Activated T-helper 2 cell treated with anti-CD3 and anti-CD28 coated beads, Interferon-gamma antibody, Interleukin-2, Interleukin-4, amounts not matched to agents 10 μg/mL and 5 μg/mL and 100 μg/mL, durations not matched to agents 14 hours and 24 hours and 36 hours (primary cell): ENCODE measurements at regions not wholly inside any gene's neighbourhood (a gene's known extent, or its start where the extent isn't known, plus 50 kb on each side); places are given as distances from the start of the nearest gene placed in this dataset.

Source experiments
- DNase-seq: peaks from one replicate; pipeline ENCODE4 v3.0.0; 2021; ENCODE audit warnings: low spot score
- H3K27ac Mint-ChIP-seq: one replicate; pipeline ENCODE4 v1.8.0; 2021; ENCODE audit warnings: mixed read lengths
- H3K27me3 Mint-ChIP-seq: one replicate; pipeline ENCODE4 v1.8.0; 2021; ENCODE audit warnings: low read depth, mixed read lengths
- H3K36me3 Mint-ChIP-seq: one replicate; pipeline ENCODE4 v1.8.0; 2021; ENCODE audit warnings: low read depth, mixed read lengths
- H3K4me1 Mint-ChIP-seq: one replicate; pipeline ENCODE4 v1.8.0; 2021; ENCODE audit warnings: low read depth, mixed read lengths
- H3K4me3 Mint-ChIP-seq: one replicate; pipeline ENCODE4 v1.8.0; 2021; ENCODE audit warnings: low read depth, mild to moderate bottlenecking, moderate library complexity, mixed read lengths
- H3K9me3 Mint-ChIP-seq: one replicate; pipeline ENCODE4 v1.8.0; 2021; ENCODE audit warnings: mixed read lengths
- intact Hi-C: fragments of 100-400 bp; cut with micrococcal nuclease; formaldehyde crosslinking; loops from one replicate; pipeline ENCODE4 v1.15.1; 2023

DNA sequence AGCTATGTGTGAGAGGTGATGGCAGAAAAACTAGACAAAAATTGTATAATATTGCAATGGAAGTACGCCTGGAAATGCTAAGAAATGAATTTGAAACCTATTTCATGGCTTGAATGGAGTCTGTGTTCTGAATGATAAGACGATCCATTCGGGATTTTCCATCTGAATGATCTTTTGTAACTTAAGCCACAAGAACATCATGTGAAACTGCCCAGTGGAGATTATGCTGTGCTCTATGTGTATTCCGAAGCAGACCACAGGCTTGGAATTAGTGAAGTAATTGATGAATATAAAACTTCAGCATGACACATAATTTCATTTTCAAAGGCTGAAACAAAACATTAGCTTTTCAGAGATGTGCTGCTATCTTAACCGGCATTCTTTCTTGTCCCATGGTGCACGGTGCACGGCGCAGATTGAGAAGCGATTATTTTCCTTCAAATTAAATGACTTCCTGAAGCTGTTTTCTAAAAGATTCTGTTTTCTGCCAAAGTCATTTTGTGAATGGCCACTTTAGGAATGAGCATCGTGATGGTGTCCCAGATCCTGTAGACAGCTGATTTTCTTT lies 652.9 kb downstream of the PLA2G4A start:
- no peaks in the 10 kb centered on the region for H3K36me3 Mint-ChIP-seq
- no peak overlapping the region for H3K27ac Mint-ChIP-seq
- H3K4me1 Mint-ChIP-seq, result no peaks in the 10 kb centered on the region
- intact Hi-C loops, result no loop called here
- no peaks in the 10 kb centered on the region for H3K9me3 Mint-ChIP-seq
- DNase-seq, result no peak
- H3K27me3 Mint-ChIP-seq, result no peaks in the 10 kb centered on the region
- no peak overlapping the region for H3K4me3 Mint-ChIP-seq

DNA sequence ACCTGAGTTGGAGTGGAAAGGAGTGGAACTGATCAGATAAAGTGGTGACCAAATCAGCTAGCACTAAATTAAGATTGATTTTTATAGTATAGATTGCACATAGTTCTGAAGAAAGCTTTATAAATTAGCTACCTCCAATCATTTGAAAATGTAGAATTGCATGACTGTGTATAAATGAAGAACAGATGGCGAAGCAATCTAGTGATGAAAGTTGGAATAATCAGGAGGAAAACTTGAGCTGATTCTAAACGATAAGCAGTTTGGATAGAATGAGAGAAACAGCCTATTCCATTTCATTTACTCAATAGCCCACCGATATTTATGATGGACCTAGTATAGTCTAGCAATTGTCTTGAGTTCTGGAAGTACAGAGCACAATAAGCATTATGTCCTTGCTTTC lies 661.5 kb downstream of the PLA2G4A start:
- Mint-ChIP-seq H3K27ac (no peak overlapping the region), H3K36me3 (no peaks in the 10 kb centered on the region), H3K27me3 (no peaks in the 10 kb centered on the region), H3K4me1 (no peaks in the 10 kb centered on the region), H3K9me3 (no peaks in the 10 kb centered on the region), H3K4me3 (no peak overlapping the region)
- no peak for DNase-seq
- intact Hi-C loops, result no loop called here

DNA sequence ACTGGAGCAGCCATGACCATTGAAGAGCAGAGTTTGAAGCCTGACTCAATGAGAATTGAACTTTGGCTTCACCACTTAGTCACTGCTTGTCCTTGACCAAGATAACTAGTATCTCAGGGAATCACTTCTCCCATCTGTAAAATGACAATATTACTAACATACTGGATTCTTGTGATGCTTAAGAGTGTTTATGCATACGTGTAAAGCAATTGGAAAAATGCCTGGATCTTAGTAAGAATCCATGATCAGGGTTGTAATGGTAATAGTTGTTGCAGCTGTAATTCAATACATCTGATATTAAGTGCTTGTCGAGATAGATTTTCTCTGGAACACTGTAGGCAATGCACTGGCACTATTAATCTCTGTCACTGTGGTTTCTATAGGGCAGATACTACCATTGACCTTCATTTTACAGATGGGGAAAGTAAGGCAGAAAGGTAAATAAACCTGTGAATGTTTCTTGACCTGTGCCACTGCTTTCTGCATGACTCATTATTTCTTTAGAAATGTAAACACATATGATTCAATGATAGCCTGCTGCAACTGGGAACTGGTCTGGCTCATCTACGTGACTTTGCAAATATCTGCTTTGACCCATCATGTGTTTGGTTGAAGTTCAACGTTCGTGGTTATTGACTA lies 662.5 kb downstream of the PLA2G4A start:
- H3K9me3 Mint-ChIP-seq, result no peaks in the 10 kb centered on the region
- no peak overlapping the region for H3K27ac Mint-ChIP-seq
- no peak overlapping the region for H3K4me3 Mint-ChIP-seq
- no peaks in the 10 kb centered on the region for H3K27me3 Mint-ChIP-seq
- no peaks in the 10 kb centered on the region for H3K4me1 Mint-ChIP-seq
- no peak for DNase-seq
- no peaks in the 10 kb centered on the region for H3K36me3 Mint-ChIP-seq
- intact Hi-C loops, result no loop called here

- no peak overlapping the region for H3K27ac Mint-ChIP-seq
- H3K27me3 Mint-ChIP-seq, result no peaks in the 10 kb centered on the region
- H3K9me3 Mint-ChIP-seq, result no peaks in the 10 kb centered on the region
- intact Hi-C loops, result no loop called here
- no peak overlapping the region for H3K4me3 Mint-ChIP-seq
- H3K4me1 Mint-ChIP-seq, result no peaks in the 10 kb centered on the region
- no peak for DNase-seq
- no peaks in the 10 kb centered on the region for H3K36me3 Mint-ChIP-seq
These were observed 669.3 kb downstream of the PLA2G4A start for GRCh38 chr1:187498028-187498427.

DNA sequence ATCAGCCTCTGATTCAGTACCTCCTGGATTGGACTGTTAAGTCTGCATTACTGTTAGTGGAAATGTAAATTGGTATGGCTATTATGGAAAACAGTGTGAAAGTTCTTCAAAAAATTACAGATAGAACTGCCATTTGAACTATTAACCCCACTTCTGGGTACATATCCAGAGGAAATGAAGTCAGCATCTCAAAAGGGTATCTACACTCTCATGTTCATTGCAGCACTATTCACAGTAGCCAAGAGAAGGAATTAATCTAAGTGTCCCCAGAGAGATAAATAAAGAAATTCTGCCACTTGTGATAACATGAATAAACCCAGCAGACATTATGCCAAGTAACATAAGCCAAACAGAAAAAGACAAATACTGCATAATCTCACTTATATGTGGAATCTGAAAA lies 676.0 kb downstream of the PLA2G4A start:
- Mint-ChIP-seq H3K27me3 (no peaks in the 10 kb centered on the region), H3K9me3 (peaks cover 3% of the 10 kb centered on the region)

DNA sequence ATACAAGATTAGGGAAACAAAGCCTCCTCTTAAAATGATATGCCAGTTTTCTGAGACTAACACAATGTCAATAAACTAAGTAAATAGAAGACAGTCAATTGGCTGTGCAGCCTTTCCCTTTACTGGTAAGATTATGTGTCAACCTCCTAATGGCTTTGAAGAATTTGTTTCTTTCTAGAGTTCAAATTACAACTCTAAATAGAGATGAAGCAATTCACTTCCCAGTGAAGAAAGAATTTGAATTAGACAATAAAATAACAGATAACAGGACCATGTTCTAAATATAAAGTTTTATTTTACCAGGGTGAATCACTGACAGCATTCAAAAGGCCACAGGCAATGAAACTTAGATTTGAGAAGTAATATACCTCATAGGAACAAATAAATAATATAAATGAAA lies 680.3 kb downstream of the PLA2G4A start:
- no peak for DNase-seq
- Mint-ChIP-seq H3K9me3 (peaks cover 3% of the 10 kb centered on the region), H3K27ac (no peak overlapping the region), H3K4me3 (no peak overlapping the region), H3K27me3 (no peaks in the 10 kb centered on the region), H3K4me1 (no peaks in the 10 kb centered on the region), H3K36me3 (no peaks in the 10 kb centered on the region)
- intact Hi-C loops, result no loop called here

More for the DNA sequence above, 676.0 kb downstream of the PLA2G4A start:
- Mint-ChIP-seq H3K27ac (no peak overlapping the region), H3K4me1 (no peaks in the 10 kb centered on the region), H3K36me3 (no peaks in the 10 kb centered on the region), H3K4me3 (no peak overlapping the region)
- intact Hi-C loops, result no loop called here
- DNase-seq, result no peak

GRCh38 chr1:187513190-187513589 lies 684.4 kb downstream of the PLA2G4A start:
- Mint-ChIP-seq H3K27ac (no peak overlapping the region), H3K4me1 (no peaks in the 10 kb centered on the region), H3K9me3 (peaks cover 9% of the 10 kb centered on the region), H3K27me3 (no peaks in the 10 kb centered on the region), H3K36me3 (no peaks in the 10 kb centered on the region), H3K4me3 (no peak overlapping the region)
- intact Hi-C loops, result no loop called here
- DNase-seq, result no peak

DNA sequence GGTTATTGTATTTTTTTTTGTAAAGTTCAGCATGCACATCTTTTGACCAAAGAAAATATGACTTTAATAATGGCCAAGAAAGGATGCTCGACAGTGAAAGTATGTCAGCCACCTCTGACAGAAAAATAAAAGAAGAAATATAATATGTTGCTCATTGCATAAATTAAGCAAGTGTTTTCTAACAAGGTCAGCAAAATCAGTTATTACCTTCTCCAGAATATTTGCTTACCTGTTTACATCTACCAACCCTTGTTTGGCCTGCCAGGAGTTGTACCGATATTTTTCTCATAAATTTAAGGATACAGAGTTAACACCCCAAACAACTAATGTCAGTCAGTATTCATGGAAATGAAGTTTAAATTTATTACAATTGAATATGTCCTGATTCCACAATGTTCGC lies 685.4 kb downstream of the PLA2G4A start:
- intact Hi-C loops, result no loop called here
- Mint-ChIP-seq H3K36me3 (no peaks in the 10 kb centered on the region), H3K4me1 (no peaks in the 10 kb centered on the region), H3K27me3 (no peaks in the 10 kb centered on the region), H3K27ac (no peak overlapping the region), H3K4me3 (no peak overlapping the region), H3K9me3 (peaks cover 9% of the 10 kb centered on the region)
- DNase-seq, result no peak

- intact Hi-C loops, result no loop called here
- Mint-ChIP-seq H3K27me3 (no peaks in the 10 kb centered on the region), H3K27ac (no peak overlapping the region), H3K4me3 (no peak overlapping the region), H3K36me3 (no peaks in the 10 kb centered on the region), H3K4me1 (no peaks in the 10 kb centered on the region), H3K9me3 (peaks cover 9% of the 10 kb centered on the region)
- DNase-seq, result no peak
These were observed 688.1 kb downstream of the PLA2G4A start for GRCh38 chr1:187516874-187517273.

- no peak overlapping the region for H3K27ac Mint-ChIP-seq
- intact Hi-C loops, result no loop called here
- no peak for DNase-seq
These were observed 688.8 kb downstream of the PLA2G4A start for GRCh38 chr1:187517546-187517945.

GRCh38 chr1:187527346-187527745 lies 698.6 kb downstream of the PLA2G4A start:
- Mint-ChIP-seq H3K9me3 (peaks cover 6% of the 10 kb centered on the region), H3K36me3 (no peaks in the 10 kb centered on the region), H3K4me3 (no peak overlapping the region), H3K27me3 (no peaks in the 10 kb centered on the region), H3K4me1 (no peaks in the 10 kb centered on the region), H3K27ac (no peak overlapping the region)
- no peak for DNase-seq
- intact Hi-C loops, result no loop called here

More at GRCh38 chr1:187517546-187517945, 688.8 kb downstream of the PLA2G4A start:
- no peak overlapping the region for H3K4me3 Mint-ChIP-seq
- H3K27me3 Mint-ChIP-seq, result no peaks in the 10 kb centered on the region
- H3K4me1 Mint-ChIP-seq, result no peaks in the 10 kb centered on the region
- H3K9me3 Mint-ChIP-seq, result peaks cover 9% of the 10 kb centered on the region
- no peaks in the 10 kb centered on the region for H3K36me3 Mint-ChIP-seq

DNA sequence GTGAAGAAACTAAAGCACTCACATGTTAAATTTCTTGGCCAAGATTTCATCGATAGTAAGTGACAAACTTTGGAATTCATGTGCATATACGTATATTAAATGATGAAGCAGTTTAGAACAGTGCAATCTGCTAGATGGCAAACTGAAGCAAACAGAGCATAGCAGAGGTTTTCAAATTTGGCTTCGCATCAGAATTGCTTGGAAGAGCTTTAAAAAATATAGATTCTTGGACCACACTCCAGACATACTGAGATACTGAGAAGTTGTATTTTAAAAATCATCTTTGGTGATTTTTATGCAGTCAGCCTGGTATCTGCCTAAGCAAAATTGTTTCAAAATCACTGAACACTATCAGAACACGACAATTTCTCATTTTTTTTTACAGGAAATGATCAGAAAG lies 709.2 kb downstream of the PLA2G4A start:
- Mint-ChIP-seq H3K36me3 (no peaks in the 10 kb centered on the region), H3K4me3 (no peak overlapping the region), H3K27me3 (no peaks in the 10 kb centered on the region), H3K9me3 (peaks cover 5% of the 10 kb centered on the region), H3K27ac (no peak overlapping the region), H3K4me1 (no peaks in the 10 kb centered on the region)
- intact Hi-C loops, result no loop called here
- no peak for DNase-seq

- H3K9me3 Mint-ChIP-seq, result peaks cover 16% of the 10 kb centered on the region
- H3K27me3 Mint-ChIP-seq, result no peaks in the 10 kb centered on the region
- H3K27ac Mint-ChIP-seq, result no peak overlapping the region
- DNase-seq, result no peak
- H3K36me3 Mint-ChIP-seq, result no peaks in the 10 kb centered on the region
- H3K4me3 Mint-ChIP-seq, result no peak overlapping the region
- no peaks in the 10 kb centered on the region for H3K4me1 Mint-ChIP-seq
- intact Hi-C loops, result no loop called here
These were observed 720.8 kb downstream of the PLA2G4A start for GRCh38 chr1:187549540-187549939.

DNA sequence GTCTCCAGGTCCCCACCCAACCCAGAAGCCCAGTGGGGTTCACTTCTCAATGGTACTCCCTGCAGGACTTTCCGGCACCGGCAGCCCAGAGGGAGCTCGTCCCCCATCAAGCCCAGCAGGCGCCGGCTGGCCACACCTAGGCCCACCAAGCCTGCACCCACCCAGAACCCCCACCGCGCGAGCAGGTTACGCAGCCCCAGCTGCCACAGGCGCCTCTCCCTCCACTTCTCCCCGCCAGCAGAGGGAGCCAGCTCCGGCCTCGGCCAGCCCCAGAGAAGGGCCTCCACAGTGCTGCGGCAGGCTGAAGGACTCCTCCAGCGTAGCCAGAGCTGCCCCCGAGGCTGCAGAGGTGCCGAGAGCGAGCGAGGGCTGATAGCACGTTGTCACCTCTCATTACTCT lies 722.3 kb downstream of the PLA2G4A start:
- H3K27me3 Mint-ChIP-seq, result no peaks in the 10 kb centered on the region
- no peak overlapping the region for H3K27ac Mint-ChIP-seq
- peaks cover 12% of the 10 kb centered on the region for H3K9me3 Mint-ChIP-seq
- intact Hi-C loops, result no loop called here
- H3K4me3 Mint-ChIP-seq, result no peak overlapping the region
- no peaks in the 10 kb centered on the region for H3K4me1 Mint-ChIP-seq
- DNase-seq, result no peak
- H3K36me3 Mint-ChIP-seq, result no peaks in the 10 kb centered on the region
